ENCODE measurements at regions not wholly inside any gene's neighbourhood (a gene's known extent, or its start where the extent isn't known, plus 50 kb on each side); places are given as distances from the start of the nearest gene placed in this dataset.
"Not testable (repeated sequence)": the region's sequence is repeated elsewhere in the genome, so short reads cannot be mapped to it uniquely, and the experiment has no call there.

DNA sequence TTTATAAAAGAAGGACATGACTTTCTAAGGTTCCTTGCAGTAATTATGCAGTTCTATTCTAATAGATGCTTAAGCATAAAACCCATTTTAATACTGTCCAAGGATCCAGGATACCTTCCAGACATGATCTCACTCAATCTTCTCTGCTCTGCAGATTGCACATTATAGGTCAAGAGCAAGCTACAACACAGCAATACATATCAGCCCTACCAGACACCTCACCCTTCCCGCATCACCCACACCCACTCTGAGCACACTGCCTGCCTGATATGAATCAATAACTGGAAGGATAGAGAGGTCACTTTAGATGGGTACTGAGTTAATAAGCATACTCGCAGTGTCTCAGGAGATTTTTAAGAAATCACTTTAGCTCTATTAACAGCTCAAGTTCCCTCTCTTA, 166.5 kb upstream of the NBPF9 start:
- not testable (repeated sequence) for DNase-seq (ENCODE audit: insufficient read length, low spot score); FAIRE-seq

- FAIRE-seq = not testable (repeated sequence)
Measured at GRCh38 chr1:149274493-149274892, 171.1 kb upstream of the NBPF9 start.

DNA sequence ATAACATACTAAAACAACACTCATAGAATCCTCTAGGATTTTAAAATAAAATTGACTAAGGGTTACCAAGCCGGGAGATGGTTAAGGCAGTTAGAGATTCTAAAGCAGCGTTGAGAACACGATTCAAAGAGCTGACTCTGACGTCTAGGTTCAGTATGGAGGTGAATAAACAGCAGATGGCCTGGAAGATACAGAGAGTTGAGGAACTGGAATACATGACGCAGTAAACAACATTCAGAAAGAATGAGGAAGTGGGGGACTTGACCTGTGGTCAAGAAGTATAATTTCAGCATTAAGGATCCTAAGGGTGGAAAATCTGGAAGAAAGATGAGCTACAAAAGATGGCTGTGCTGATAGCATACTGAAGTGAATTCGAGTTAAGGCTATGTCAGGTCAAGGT, 172.5 kb upstream of the NBPF9 start:
- not testable (repeated sequence) for FAIRE-seq; DNase-seq (ENCODE audit: insufficient read length, low spot score)

More at GRCh38 chr1:149274493-149274892, 171.1 kb upstream of the NBPF9 start:
- not testable (repeated sequence) for DNase-seq (ENCODE audit: insufficient read length, low spot score)

DNA sequence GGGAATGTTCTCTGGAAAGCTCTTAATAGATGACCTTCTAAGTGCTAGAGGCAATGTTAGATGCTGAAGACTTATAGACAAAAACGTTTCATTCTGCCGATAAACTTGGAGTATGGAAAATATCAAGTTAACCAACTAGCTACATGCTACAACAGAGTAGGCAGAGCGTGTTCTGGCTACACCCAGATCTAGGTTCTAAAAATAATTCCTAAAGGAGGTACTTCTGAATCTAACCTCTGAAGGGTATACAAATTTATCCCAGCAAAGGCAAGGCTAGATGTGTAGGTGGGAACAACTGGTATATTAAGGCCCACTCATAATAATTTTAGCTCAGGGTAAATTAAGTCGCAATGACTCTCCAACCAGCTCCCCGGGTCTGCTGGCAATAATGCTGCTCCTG, 173.1 kb upstream of the NBPF9 start:
- not testable (repeated sequence) for DNase-seq (ENCODE audit: insufficient read length, low spot score); FAIRE-seq

DNA sequence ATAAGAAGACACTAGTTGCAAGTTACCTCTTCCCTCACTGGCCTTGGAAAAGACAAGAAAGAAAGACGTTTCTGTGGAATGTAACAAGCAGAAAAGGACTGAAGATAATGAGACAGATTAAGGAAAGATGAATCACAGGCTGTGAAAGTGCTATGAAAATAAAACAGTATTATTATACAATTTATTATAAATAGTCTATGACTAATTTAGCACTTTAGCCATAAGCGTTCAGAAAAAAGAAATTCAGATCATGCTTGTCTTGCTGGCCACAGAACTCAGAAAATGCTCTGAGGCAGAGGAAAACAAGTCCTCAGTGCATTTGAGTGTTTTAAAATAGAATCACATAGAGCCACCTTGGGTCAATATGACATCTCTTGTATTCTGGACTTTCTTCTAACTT, 174.8 kb upstream of the NBPF9 start:
- not testable (repeated sequence) for DNase-seq (ENCODE audit: insufficient read length, low spot score); FAIRE-seq

- not testable (repeated sequence) for DNase-seq (ENCODE audit: insufficient read length, low spot score); FAIRE-seq
Measured at GRCh38 chr1:149279015-149279414, 175.7 kb upstream of the NBPF9 start.

- FAIRE-seq; DNase-seq (ENCODE audit: insufficient read length, low spot score): not testable (repeated sequence)
Measured at GRCh38 chr1:149279512-149279911, 176.2 kb upstream of the NBPF9 start.

- not testable (repeated sequence) for DNase-seq (ENCODE audit: insufficient read length, low spot score); FAIRE-seq
Measured at GRCh38 chr1:149284773-149285172, 181.4 kb upstream of the NBPF9 start.

DNA sequence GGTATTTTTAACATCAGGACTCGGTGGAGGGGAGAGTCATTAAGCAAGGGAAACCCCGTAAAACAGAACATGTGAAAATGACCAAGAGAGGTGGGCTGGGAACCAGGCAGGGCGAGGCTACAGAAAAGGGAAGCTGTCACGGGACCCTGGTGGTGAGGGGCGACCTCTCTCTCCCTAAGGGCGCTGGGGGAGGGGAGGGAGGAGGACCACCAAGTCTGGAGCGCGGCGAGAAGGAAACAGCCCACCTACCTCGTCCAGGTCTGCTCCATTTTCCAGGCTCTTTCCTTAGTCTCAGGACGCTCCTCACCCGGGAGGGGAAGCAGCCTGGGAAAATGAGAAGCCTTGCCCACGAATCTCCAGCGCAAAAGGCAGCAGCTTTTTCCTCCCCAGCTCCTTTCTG, 181.9 kb upstream of the NBPF9 start:
- not testable (repeated sequence) for FAIRE-seq; DNase-seq (ENCODE audit: insufficient read length, low spot score)

- DNase-seq (ENCODE audit: insufficient read length, low spot score); FAIRE-seq: not testable (repeated sequence)
Measured at GRCh38 chr1:149285638-149286037, 182.3 kb upstream of the NBPF9 start.

- FAIRE-seq; DNase-seq (ENCODE audit: insufficient read length, low spot score): not testable (repeated sequence)
Measured at GRCh38 chr1:149288580-149288979, 185.2 kb upstream of the NBPF9 start.

DNA sequence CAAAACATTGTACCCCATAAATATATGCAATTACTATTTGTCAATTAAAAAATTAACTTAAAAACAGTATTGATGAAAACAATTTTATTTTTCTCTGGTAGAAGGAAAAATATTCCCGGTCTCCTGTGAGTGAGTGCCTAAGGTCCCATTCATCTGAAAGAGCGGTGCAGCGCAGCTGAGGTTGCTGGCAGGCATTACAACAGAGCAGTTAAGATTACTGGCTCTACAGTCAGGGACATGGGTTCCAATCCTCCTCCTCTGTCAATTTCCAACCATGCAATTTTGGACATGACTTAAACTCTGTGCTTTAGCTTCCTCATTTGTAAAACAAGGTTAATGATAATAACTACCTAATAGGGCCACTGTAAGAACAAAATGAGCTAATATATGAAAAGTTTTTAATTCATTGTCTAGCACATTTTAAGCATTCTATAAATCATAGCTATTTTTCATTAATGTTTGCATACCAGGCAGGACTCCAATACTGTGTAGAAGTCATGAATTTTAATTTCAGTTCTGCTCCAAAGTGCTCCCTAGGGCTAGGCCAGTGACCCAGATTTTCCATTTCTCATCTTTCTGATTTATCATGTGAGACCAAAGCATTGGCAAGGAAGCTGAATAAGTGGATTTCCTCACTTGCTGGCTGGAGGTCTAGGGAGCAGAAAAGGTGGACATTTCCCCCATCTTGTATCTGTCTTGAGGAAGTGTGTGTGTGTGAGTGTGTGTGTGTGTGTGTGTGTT, 174.2 kb upstream of the NBPF19 start:
- not testable (repeated sequence) for FAIRE-seq; DNase-seq (ENCODE audit: insufficient read length, low spot score)

DNA sequence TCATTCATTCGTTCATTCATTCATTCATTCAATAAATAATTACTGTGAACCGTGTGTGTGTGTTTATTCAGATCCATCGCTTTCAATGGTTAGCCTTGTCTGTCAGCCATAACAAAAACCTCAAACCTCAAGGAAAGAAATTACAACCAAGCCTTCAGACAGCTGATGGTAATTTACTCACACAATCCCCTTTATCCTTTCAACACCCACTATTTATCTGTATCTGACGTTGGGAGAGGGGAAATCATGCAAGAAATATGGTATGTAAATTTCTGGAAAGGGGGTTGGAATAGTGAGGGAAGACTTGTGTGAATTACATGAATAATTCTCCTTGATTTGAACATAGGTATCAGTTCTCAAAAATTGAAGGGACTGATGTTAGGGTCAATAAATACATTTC, 173.6 kb upstream of the NBPF19 start:
- FAIRE-seq; DNase-seq (ENCODE audit: insufficient read length, low spot score): not testable (repeated sequence)

DNA sequence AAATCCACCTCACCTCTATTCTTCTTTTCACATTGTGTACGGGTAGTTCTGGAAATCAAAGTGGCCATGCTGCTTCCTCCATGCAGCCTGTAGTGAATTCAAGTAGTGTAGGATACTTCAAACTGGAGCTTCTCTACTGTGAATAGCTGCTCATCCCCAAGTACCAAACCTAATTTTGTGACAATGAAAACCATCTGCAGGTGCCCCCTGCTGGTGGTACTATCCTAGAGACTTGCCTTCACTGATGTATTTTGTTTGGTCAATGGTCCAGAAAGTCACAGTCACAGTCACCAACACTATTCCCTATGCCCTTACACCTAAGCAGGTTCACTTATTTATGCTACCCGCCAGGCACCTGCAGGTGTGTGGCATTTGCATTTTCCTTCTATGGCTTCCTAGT, 170.0 kb upstream of the NBPF19 start:
- FAIRE-seq; DNase-seq (ENCODE audit: insufficient read length, low spot score): not testable (repeated sequence)

DNA sequence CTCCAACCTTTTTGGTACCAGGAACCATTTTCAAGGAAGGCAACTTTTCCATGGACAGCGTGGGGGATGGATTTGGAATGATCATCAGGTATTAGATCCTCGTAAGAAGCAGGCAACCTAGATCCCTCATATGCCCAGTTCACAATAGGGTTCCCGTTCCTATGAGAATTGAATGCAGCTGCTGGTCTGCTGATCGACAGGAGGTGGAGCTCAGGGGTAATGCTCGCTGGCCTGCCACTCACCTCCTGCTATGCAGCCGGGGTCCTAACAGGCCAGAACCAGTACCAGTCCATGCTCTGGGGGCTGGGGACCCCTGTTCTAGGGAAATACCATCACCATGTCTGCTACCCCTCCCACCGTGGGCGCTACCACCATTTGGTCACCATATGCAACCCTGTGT, 167.2 kb upstream of the NBPF19 start:
- FAIRE-seq; DNase-seq (ENCODE audit: insufficient read length, low spot score): not testable (repeated sequence)

DNA sequence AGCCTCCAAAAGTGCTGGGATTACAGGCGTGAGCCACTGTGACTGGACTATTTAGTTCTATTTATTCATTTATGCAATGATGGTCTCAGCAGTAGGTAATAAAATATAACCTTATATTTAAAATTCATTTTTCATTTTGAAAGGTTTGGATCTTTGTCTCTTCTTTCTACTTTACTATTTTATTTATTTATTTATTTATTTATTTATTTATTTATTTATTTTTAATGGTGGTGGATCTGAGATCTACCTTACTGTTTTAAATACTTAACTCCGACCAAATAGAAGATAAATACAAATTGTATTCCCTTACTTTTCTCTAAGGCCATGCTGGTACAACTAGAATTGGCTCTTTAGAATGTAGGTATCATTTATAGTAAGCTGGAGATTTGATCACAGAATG, 159.9 kb upstream of the NBPF19 start:
- not testable (repeated sequence) for FAIRE-seq; DNase-seq (ENCODE audit: insufficient read length, low spot score)

DNA sequence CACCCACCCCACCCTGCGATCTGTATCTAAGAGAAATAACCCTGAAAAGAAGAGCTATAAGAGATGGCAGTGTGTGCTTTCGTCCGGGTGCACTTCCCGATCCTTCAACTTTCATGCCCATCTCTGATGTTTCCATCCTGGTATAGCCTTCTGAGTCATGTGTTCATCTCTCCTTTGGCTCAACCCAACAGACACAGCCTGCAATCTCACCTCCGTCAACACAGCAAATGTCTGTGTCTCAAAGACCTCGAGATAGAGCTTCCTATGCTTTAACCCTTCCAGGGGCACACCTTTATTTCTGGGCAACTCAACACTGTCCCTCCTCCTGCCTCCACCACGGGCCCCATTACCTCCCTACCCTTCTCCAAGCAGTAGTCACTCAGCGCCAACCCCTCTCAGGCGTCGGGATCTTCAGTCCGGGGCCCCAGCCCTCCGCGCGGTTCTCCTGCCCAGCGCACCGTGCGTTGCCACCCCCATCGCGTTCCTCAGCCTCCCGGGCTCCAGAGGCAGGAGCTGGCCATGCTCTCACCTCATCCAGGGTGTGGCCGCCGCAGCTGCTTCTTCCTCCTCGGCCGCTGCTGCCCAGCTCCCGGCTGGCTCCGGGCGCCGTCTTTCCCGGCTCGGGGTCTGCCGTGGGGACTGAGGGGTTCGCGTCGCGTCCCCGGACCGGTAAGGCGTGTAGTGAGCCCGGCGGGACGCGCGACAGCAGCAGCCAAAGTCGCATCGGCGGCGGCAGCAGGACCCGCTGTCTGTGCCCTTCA, 153.7 kb upstream of the NBPF19 start:
- not testable (repeated sequence) for DNase-seq (ENCODE audit: insufficient read length, low spot score); FAIRE-seq

DNA sequence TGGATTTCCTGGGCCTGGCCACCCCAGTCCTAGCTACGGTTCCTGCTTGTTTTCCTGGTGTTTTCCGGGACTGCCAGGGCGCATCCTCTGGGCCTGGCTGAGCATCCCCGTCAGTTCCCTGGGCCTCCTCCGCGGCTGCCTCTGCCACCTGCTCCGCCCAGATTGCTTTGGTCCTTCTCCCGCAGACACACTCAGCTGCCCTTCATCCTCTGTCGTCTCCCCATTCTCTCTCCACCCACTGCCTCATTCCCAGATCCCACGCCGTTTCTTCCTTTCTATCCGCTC, 153.2 kb upstream of the NBPF19 start:
- not testable (repeated sequence) for DNase-seq (ENCODE audit: insufficient read length, low spot score); FAIRE-seq

DNA sequence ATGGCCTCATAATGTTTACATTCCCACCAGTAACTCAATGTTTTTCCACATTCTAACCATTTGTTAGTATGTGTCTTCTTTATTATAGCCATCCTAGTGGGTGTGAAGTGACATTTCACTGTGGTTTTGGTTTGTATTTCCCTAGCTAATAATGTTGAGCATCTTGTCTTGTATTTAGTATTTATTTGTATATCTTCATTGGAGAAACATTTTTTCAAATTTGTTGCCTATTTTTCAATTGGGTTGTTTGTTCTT, 144.8 kb upstream of the NBPF19 start:
- FAIRE-seq; DNase-seq (ENCODE audit: insufficient read length, low spot score): not testable (repeated sequence)

DNA sequence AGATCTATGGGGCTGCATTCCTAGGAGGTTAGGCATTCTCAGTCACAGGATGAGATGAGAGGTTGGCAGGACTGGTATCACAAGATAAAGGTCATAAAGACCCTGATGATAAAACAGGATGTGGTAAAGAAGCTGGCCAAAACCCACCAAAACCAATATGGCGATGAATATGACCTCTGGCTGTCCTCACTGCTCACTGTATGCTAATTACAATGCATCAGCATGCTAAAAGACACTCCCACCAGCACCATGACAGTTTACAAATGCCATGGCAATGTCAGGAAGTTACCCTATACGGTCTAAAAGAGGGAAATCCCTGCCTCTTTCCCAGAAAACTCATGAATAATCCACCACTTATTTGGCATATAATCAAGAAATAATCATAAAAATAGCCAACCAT, 138.8 kb upstream of the NBPF19 start:
- not testable (repeated sequence) for FAIRE-seq; DNase-seq (ENCODE audit: insufficient read length, low spot score)

- FAIRE-seq; DNase-seq (ENCODE audit: insufficient read length, low spot score): not testable (repeated sequence)
Measured at GRCh38 chr1:149338221-149338691, 136.6 kb upstream of the NBPF19 start.

Measured in D721Med (cell line).